PC-9 (cell line): ENCODE measurements at regions not wholly inside any gene's neighbourhood (a gene's known extent, or its start where the extent isn't known, plus 50 kb on each side); places are given as distances from the start of the nearest gene placed in this dataset.

Experiments used
- EZH2 ChIP-seq: fragments of 200-600 bp; sonication (generic); IDR thresholded peaks from 2 replicates; pipeline ENCODE4 v1.8.0; 2017; ENCODE audit warnings: antibody characterized with exemption, low read depth
- TF ChIP-seq, protein P1 (sequence below): fragments of 200-600 bp; sonication (generic); conservative IDR thresholded peaks from 2 replicates; pipeline ENCODE4 v1.6.1; 2017; ENCODE audit warnings: mixed run types, antibody characterized with exemption, mild to moderate bottlenecking, moderate library complexity

DNA sequence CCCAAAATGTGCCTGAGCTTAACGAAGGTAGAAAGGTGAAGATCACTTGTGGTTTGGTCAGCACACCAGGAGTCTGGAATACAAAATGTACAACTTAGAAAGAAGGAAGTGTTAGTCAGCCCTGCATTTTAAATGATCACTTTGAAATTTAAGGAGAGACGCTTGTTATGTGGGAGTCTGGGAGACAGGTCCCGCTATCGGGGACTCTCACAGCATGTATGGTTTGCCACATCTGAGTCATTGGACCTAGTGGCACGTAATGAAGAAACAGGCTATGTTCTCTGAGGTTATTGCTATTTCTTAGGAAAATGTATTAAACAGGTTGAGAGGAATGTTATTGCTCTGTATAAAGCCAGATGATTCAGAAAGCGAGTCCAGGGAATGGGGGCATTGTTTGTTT is 2362.5 kb upstream of the WWC1 start:
- TF ChIP-seq, protein P1, sequence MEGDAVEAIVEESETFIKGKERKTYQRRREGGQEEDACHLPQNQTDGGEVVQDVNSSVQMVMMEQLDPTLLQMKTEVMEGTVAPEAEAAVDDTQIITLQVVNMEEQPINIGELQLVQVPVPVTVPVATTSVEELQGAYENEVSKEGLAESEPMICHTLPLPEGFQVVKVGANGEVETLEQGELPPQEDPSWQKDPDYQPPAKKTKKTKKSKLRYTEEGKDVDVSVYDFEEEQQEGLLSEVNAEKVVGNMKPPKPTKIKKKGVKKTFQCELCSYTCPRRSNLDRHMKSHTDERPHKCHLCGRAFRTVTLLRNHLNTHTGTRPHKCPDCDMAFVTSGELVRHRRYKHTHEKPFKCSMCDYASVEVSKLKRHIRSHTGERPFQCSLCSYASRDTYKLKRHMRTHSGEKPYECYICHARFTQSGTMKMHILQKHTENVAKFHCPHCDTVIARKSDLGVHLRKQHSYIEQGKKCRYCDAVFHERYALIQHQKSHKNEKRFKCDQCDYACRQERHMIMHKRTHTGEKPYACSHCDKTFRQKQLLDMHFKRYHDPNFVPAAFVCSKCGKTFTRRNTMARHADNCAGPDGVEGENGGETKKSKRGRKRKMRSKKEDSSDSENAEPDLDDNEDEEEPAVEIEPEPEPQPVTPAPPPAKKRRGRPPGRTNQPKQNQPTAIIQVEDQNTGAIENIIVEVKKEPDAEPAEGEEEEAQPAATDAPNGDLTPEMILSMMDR: no peak
- TF ChIP-seq EZH2: no peak
